Parathyroid adenoma (tissue), 2 donors: ENCODE measurements at regions not wholly inside any gene's neighbourhood (a gene's known extent, or its start where the extent isn't known, plus 50 kb on each side); places are given as distances from the start of the nearest gene placed in this dataset.

Experiments
- H2AFZ ChIP-seq: fragments of 300-600 bp; sonication (generic); one replicate; pipeline ENCODE4 v1.7.0; 2017; ENCODE audit warnings: antibody characterized with exemption, mild to moderate bottlenecking
- H3K27ac ChIP-seq: fragments of 300-600 bp; sonication (generic); one replicate; pipeline ENCODE4 v1.7.0; 2017
- H3K27me3 ChIP-seq: fragments of 300-600 bp; sonication (generic); one replicate; pipeline ENCODE4 v1.7.0; 2017; ENCODE audit warnings: low read length; ENCODE audit not compliant: control insufficient read depth, insufficient read depth
- H3K36me3 ChIP-seq: fragments of 300-600 bp; sonication (generic); one replicate; pipeline ENCODE4 v1.7.0; 2017; ENCODE audit warnings: low read length; ENCODE audit not compliant: control insufficient read depth, insufficient read depth
- H3K4me1 ChIP-seq: fragments of 300-600 bp; sonication (generic); one replicate; pipeline ENCODE4 v1.7.0; 2017; ENCODE audit warnings: control low read depth
- H3K4me2 ChIP-seq: fragments of 300-600 bp; sonication (generic); one replicate; pipeline ENCODE4 v1.7.0; 2017; ENCODE audit warnings: low read length
- H3K4me3 ChIP-seq: fragments of 300-600 bp; sonication (generic); one replicate; pipeline ENCODE4 v1.7.0; 2017; ENCODE audit warnings: low read depth, low read length
- H3K79me2 ChIP-seq: fragments of 300-600 bp; sonication (generic); one replicate; pipeline ENCODE4 v1.7.0; 2017; ENCODE audit warnings: control low read depth
- H3K9ac ChIP-seq: fragments of 300-600 bp; sonication (generic); one replicate; pipeline ENCODE4 v1.7.0; 2017; ENCODE audit warnings: mild to moderate bottlenecking
- H3K9me3 ChIP-seq: fragments of 300-600 bp; sonication (generic); one replicate; pipeline ENCODE4 v1.7.0; 2017; ENCODE audit warnings: low read length; ENCODE audit not compliant: control insufficient read depth
- TF ChIP-seq, protein P1 (sequence below): fragments of 300-600 bp; sonication (generic); IDR thresholded peaks from one replicate; pipeline ENCODE4 v1.7.0; 2017; ENCODE audit warnings: antibody characterized with exemption, mild to moderate bottlenecking
- donor health status: primary hyperparathyroidism.

DNA sequence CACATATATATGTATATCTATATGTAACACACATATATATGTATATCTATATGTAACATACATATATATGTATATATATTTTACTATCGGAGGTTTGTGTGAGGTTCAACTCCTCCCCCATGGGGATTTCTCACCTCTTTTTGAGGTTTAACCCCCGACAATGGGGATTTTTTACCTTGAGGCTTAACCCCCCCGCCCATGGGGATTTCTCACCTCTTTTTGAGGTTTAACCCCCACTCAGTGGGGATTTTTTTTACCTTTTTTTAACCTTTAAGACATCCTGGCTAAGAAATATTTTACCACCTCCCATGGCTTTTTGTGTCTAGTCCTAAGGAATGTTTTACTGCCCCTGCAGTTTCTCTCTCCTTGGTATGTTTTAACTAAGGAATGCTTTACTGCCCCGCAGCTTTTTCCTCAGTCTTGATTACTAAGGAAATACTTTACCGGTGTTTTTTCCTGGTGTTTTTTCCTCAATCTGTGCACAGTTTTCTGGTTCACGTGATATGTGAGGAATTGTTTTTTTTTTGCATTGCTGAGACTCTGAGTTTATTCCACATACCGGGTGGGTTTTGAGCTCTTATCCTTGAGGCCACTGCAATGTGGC is 185.2 kb downstream of the KLF13 start:
- H2AFZ ChIP-seq, result no peak overlapping the region
- no peaks in the 10 kb centered on the region for H3K27me3 ChIP-seq
- no peaks in the 10 kb centered on the region for H3K36me3 ChIP-seq
- H3K9ac ChIP-seq, result no peak overlapping the region
- H3K9me3 ChIP-seq, result no peaks in the 10 kb centered on the region
- H3K4me3 ChIP-seq, result no peak overlapping the region
- TF ChIP-seq, protein P1, sequence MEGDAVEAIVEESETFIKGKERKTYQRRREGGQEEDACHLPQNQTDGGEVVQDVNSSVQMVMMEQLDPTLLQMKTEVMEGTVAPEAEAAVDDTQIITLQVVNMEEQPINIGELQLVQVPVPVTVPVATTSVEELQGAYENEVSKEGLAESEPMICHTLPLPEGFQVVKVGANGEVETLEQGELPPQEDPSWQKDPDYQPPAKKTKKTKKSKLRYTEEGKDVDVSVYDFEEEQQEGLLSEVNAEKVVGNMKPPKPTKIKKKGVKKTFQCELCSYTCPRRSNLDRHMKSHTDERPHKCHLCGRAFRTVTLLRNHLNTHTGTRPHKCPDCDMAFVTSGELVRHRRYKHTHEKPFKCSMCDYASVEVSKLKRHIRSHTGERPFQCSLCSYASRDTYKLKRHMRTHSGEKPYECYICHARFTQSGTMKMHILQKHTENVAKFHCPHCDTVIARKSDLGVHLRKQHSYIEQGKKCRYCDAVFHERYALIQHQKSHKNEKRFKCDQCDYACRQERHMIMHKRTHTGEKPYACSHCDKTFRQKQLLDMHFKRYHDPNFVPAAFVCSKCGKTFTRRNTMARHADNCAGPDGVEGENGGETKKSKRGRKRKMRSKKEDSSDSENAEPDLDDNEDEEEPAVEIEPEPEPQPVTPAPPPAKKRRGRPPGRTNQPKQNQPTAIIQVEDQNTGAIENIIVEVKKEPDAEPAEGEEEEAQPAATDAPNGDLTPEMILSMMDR, result no peak
- no peaks in the 10 kb centered on the region for H3K4me1 ChIP-seq
- H3K79me2 ChIP-seq, result no peaks in the 10 kb centered on the region
- H3K4me2 ChIP-seq, result no peak overlapping the region
- no peak overlapping the region for H3K27ac ChIP-seq

DNA sequence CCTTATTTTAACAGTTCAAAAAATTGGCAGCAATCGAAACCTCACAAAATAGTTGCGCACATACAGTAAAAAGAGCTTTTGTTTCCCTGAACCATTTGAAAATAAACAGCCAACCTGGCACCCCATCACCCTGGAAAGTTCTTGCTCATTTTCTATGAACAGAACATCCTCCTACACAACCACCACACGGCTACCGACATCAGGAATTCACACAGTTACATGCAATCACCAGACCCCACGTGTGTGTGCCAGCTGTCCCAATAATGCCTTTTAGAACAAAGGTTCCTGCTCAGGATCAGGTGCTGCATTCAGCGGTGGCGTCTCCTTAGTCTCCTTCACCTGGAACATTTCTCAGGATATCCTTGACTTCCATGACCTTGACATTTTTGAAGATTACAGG is 186.5 kb downstream of the KLF13 start:
- H3K27ac ChIP-seq, result no peak overlapping the region
- no peak overlapping the region for H3K4me3 ChIP-seq
- no peak overlapping the region for H3K9ac ChIP-seq
- H3K9me3 ChIP-seq, result no peaks in the 10 kb centered on the region
- TF ChIP-seq, protein P1, result no peak
- no peaks in the 10 kb centered on the region for H3K36me3 ChIP-seq
- H3K27me3 ChIP-seq, result no peaks in the 10 kb centered on the region
- no peak overlapping the region for H2AFZ ChIP-seq
- no peak overlapping the region for H3K4me2 ChIP-seq
- no peaks in the 10 kb centered on the region for H3K4me1 ChIP-seq
- H3K79me2 ChIP-seq, result no peaks in the 10 kb centered on the region

DNA sequence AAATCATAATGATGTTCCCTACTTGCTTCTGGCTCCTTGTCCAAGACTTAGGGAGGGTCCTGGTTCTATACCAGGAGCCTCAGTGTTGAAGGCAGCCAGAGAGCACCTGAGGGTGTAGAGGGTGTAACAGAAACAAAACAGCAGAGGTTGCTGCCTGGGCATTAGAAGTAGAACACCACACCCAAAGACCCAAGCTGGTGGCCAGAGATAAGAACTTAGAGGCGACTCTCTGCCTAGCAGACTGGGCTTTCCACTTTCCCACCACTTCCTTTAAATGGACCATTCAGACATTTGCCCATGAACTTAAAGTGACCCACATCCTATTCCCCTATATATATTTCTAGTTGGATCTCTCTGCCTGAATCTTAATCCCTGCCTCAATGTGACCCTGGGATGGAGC is 189.8 kb downstream of the KLF13 start:
- Histone ChIP-seq H3K27ac (no peak overlapping the region), H3K79me2 (no peaks in the 10 kb centered on the region), H3K4me2 (no peak overlapping the region), H3K9ac (no peak overlapping the region), H3K36me3 (no peaks in the 10 kb centered on the region), H3K27me3 (no peaks in the 10 kb centered on the region), H3K9me3 (no peaks in the 10 kb centered on the region), H2AFZ (no peak overlapping the region), H3K4me3 (no peak overlapping the region), H3K4me1 (no peaks in the 10 kb centered on the region)
- TF ChIP-seq, protein P1, result no peak

GRCh38 chr15:31516874-31517273 is 190.2 kb downstream of the KLF13 start:
- Histone ChIP-seq H3K27me3 (no peaks in the 10 kb centered on the region), H3K79me2 (no peaks in the 10 kb centered on the region), H3K4me2 (no peak overlapping the region), H3K4me1 (no peaks in the 10 kb centered on the region), H3K27ac (no peak overlapping the region), H3K36me3 (no peaks in the 10 kb centered on the region), H3K4me3 (no peak overlapping the region), H2AFZ (no peak overlapping the region), H3K9ac (no peak overlapping the region), H3K9me3 (no peaks in the 10 kb centered on the region)
- TF ChIP-seq, protein P1, result no peak

DNA sequence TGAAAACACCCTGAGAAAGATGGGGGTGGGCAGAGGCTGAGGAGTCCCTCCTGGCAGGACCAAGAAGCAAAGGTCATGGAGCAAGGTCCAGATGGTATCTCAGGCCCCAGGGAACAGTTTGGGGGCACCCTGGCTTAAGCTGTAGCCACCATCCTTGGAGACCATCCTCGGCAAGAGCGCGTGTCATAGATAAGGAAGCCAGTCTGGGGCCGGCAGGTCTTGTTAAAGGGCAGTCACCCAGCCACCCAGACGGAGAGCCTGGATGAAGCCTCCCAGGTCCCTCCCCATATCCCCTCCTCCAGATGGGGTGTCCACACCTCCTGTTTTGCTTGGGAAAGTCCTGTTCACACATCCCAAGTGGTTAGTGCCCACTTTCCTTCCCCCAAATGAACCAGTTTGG is 191.1 kb downstream of the KLF13 start:
- Histone ChIP-seq H2AFZ (no peak overlapping the region), H3K27me3 (no peaks in the 10 kb centered on the region), H3K4me3 (no peak overlapping the region), H3K4me2 (no peak overlapping the region), H3K36me3 (no peaks in the 10 kb centered on the region), H3K9ac (no peak overlapping the region), H3K27ac (no peak overlapping the region), H3K9me3 (no peaks in the 10 kb centered on the region), H3K79me2 (no peaks in the 10 kb centered on the region), H3K4me1 (no peaks in the 10 kb centered on the region)
- TF ChIP-seq, protein P1, result no peak
